ENCODE measurements at regions not wholly inside any gene's neighbourhood (a gene's known extent, or its start where the extent isn't known, plus 50 kb on each side); places are given as distances from the start of the nearest gene placed in this dataset.

DNA sequence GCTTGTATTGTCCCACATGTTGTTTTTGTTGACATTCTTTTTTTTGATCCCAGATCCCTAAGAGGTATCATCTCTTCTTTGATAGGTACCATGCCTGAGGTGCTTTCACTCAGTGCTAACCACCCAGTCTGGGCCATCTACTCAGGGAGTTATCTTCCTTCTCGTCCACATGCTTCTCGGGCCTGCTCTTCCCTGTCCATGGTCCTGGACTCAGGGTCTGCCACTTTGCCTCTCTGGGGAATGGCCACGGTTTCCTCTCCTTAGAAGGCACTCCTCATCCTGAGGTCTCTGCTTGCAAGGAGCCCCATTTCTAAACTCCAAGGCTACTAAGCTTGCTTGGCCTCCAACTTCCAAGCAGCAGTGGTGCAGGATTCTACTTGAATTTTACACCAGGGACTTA lies 227.0 kb upstream of the NCAM1 start:
- ATAC-seq (replicated peaks) (no peak), DNase-seq (no peak)
- peaks cover 0 to 3% of the 10 kb centered on the region in 2 donors for H3K27me3 Mint-ChIP-seq
- no peak overlapping the region for H3K27ac Mint-ChIP-seq
- no peak overlapping the region for H3K4me3 Mint-ChIP-seq
- no peaks in the 10 kb centered on the region for H3K4me1 Mint-ChIP-seq
- H3K9me3 Mint-ChIP-seq: peaks cover 6 to 8% of the 10 kb centered on the region in 2 donors
- H3K36me3 Mint-ChIP-seq: no peaks in the 10 kb centered on the region

- H3K9me3 Mint-ChIP-seq: peaks cover 7 to 8% of the 10 kb centered on the region in 2 donors
- no peak for DNase-seq
- no peaks in the 10 kb centered on the region for H3K4me1 Mint-ChIP-seq
- no peak overlapping the region for H3K27ac Mint-ChIP-seq
- no peak for ATAC-seq (replicated peaks)
- no peak overlapping the region for H3K4me3 Mint-ChIP-seq
- no peaks in the 10 kb centered on the region for H3K36me3 Mint-ChIP-seq
- H3K27me3 Mint-ChIP-seq: peaks cover 0 to 3% of the 10 kb centered on the region in 2 donors
Observed at GRCh38 chr11:112735470-112735869, 225.8 kb upstream of the NCAM1 start.

DNA sequence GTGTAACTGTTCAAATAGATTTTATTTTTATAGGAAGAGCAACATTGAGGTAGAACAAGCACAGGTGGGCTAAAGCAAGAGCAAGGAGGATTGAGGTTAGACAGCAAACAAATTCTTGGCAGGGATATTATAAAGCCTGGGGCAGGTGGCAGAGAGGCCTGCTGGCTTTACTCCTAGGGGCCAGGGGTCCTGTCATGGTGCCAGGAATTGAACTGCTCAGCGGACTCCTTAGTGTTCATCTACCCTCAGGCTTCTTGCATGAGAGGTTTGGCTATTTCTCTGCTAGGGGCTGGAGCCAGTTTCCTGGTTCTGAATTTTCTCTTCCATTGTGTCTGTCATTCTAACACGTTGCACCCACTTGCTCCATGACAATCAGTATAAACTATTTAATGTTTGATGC lies 217.2 kb upstream of the NCAM1 start:
- no peaks in the 10 kb centered on the region for H3K4me1 Mint-ChIP-seq
- H3K27ac Mint-ChIP-seq: no peak overlapping the region
- ATAC-seq (replicated peaks) (no peak), DNase-seq (no peak)
- H3K4me3 Mint-ChIP-seq: no peak overlapping the region
- peaks cover 3% of the 10 kb centered on the region in 2 donors for H3K9me3 Mint-ChIP-seq
- no peaks in the 10 kb centered on the region for H3K36me3 Mint-ChIP-seq
- H3K27me3 Mint-ChIP-seq: peaks cover 12 to 21% of the 10 kb centered on the region in 2 donors

- Mint-ChIP-seq H3K9me3 (peaks cover 2 to 3% of the 10 kb centered on the region in 2 donors), H3K36me3 (no peaks in the 10 kb centered on the region), H3K4me1 (no peaks in the 10 kb centered on the region), H3K27ac (no peak overlapping the region), H3K27me3 (peaks cover 12 to 21% of the 10 kb centered on the region in 2 donors), H3K4me3 (no peak overlapping the region)
- DNase-seq: no peak
- no peak for ATAC-seq (replicated peaks)
Observed at GRCh38 chr11:112745973-112746372, 215.2 kb upstream of the NCAM1 start.

DNA sequence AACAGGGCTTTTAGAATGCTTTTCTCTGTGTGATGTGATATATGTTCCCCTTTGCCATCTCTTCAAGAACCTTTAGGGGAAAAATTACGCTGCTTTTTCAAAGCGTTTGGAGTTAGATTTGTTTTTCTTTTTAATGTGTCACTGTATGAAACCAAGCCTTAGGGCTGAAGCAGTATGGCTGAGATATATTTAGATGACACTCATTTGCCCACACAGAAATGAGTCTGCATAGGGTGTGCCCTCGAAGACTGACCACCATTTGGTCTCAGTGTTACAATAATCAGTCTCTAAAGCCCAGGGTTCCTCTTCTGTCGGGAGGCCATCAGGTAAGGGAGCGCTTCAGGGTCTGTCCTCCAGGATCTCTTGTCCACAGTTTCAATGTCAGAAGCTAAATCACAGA lies 213.0 kb upstream of the NCAM1 start:
- Mint-ChIP-seq H3K9me3 (peaks cover 2 to 3% of the 10 kb centered on the region in 2 donors), H3K4me3 (no peak overlapping the region), H3K27me3 (peaks cover 12 to 18% of the 10 kb centered on the region in 2 donors), H3K27ac (no peak overlapping the region), H3K4me1 (no peaks in the 10 kb centered on the region), H3K36me3 (no peaks in the 10 kb centered on the region)
- ATAC-seq (replicated peaks): no peak
- no peak for DNase-seq

- H3K27ac Mint-ChIP-seq: no peak overlapping the region
- H3K27me3 Mint-ChIP-seq: peaks cover 12 to 16% of the 10 kb centered on the region in 2 donors
- no peaks in the 10 kb centered on the region for H3K4me1 Mint-ChIP-seq
- no peak for ATAC-seq (replicated peaks)
- no peak for DNase-seq
- no peaks in the 10 kb centered on the region for H3K36me3 Mint-ChIP-seq
- no peak overlapping the region for H3K4me3 Mint-ChIP-seq
- peaks cover 2 to 3% of the 10 kb centered on the region in 2 donors for H3K9me3 Mint-ChIP-seq
Observed at GRCh38 chr11:112748713-112749543, 212.3 kb upstream of the NCAM1 start.

- H3K4me1 Mint-ChIP-seq: no peaks in the 10 kb centered on the region
- no peak overlapping the region for H3K27ac Mint-ChIP-seq
- ATAC-seq (replicated peaks) (no peak), DNase-seq (no peak)
- no peak overlapping the region for H3K4me3 Mint-ChIP-seq
- H3K27me3 Mint-ChIP-seq: peaks cover 2 to 6% of the 10 kb centered on the region in 2 donors
- no peaks in the 10 kb centered on the region for H3K9me3 Mint-ChIP-seq
- H3K36me3 Mint-ChIP-seq: no peaks in the 10 kb centered on the region
Observed at GRCh38 chr11:112751329-112751728, 209.9 kb upstream of the NCAM1 start.

DNA sequence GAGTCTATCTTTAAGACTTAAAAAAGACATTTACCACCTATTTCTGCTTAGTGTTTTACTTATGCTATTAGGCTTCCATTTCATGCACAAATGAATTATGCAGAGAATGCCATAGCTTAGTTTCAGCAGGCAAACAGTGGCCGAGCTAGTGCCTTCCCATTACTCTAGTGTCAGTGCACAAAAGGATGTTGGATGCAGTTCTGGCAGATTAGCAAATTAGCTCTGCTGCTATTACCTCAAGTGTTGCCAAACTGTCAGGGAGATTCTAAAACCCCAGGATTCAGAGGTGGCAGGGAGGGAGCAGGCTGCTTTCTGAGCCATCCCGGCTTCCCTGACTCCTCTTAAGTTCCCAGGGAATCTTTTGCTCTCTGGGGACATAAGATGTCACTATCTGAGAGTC lies 209.4 kb upstream of the NCAM1 start:
- H3K36me3 Mint-ChIP-seq: no peaks in the 10 kb centered on the region
- peaks cover 0 to 6% of the 10 kb centered on the region in 2 donors for H3K27me3 Mint-ChIP-seq
- H3K27ac Mint-ChIP-seq: no peak overlapping the region
- H3K4me3 Mint-ChIP-seq: no peak overlapping the region
- no peak for ATAC-seq (replicated peaks)
- DNase-seq: no peak
- no peaks in the 10 kb centered on the region for H3K4me1 Mint-ChIP-seq
- no peaks in the 10 kb centered on the region for H3K9me3 Mint-ChIP-seq

DNA sequence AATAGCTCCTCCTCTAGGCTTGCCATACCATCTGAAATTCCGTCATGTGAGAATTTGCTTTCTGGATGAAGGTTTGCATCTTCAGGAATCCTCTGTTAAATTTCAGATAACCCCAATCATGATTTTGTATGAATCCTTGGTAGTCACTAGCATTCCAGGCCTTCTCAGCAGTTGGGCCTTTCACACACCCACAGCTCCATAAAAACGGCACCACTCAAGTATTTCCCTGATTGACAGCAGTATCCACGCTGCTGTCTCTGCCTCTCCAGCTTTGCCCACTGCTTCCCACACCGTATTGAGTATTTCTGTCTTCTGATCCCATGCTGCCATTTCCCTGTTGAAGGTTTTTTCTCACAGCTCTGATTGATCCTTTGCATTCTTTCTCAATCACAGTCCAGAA lies 208.7 kb upstream of the NCAM1 start:
- Mint-ChIP-seq H3K27me3 (peaks cover 0 to 4% of the 10 kb centered on the region in 2 donors), H3K27ac (no peak overlapping the region), H3K4me1 (no peaks in the 10 kb centered on the region), H3K4me3 (no peak overlapping the region), H3K36me3 (no peaks in the 10 kb centered on the region), H3K9me3 (no peaks in the 10 kb centered on the region)
- DNase-seq (no peak), ATAC-seq (replicated peaks) (no peak)

- Mint-ChIP-seq H3K27me3 (no peaks in the 10 kb centered on the region), H3K4me3 (no peak overlapping the region), H3K9me3 (no peaks in the 10 kb centered on the region), H3K36me3 (no peaks in the 10 kb centered on the region), H3K4me1 (no peaks in the 10 kb centered on the region), H3K27ac (no peak overlapping the region)
- DNase-seq: no peak
- no peak for ATAC-seq (replicated peaks)
Observed at GRCh38 chr11:112753706-112754105, 207.5 kb upstream of the NCAM1 start.

GRCh38 chr11:112759418-112759817 lies 201.8 kb upstream of the NCAM1 start:
- Mint-ChIP-seq H3K27me3 (peaks cover 0 to 8% of the 10 kb centered on the region in 2 donors), H3K36me3 (no peaks in the 10 kb centered on the region), H3K4me1 (no peaks in the 10 kb centered on the region), H3K9me3 (peaks cover 0 to 1% of the 10 kb centered on the region in 2 donors), H3K27ac (no peak overlapping the region), H3K4me3 (no peak overlapping the region)
- DNase-seq: no peak
- ATAC-seq (replicated peaks): no peak

- Mint-ChIP-seq H3K27me3 (peaks cover 0 to 8% of the 10 kb centered on the region in 2 donors), H3K36me3 (no peaks in the 10 kb centered on the region), H3K4me3 (no peak overlapping the region), H3K27ac (no peak overlapping the region), H3K4me1 (no peaks in the 10 kb centered on the region), H3K9me3 (peaks cover 0 to 3% of the 10 kb centered on the region in 2 donors)
- ATAC-seq (replicated peaks) (no peak), DNase-seq (no peak)
Observed at GRCh38 chr11:112760396-112761059, 200.7 kb upstream of the NCAM1 start.

GRCh38 chr11:112761911-112762706 lies 199.1 kb upstream of the NCAM1 start:
- DNase-seq (no peak), ATAC-seq (replicated peaks) (no peak)
- Mint-ChIP-seq H3K27ac (no peak overlapping the region), H3K4me1 (no peaks in the 10 kb centered on the region), H3K36me3 (no peaks in the 10 kb centered on the region), H3K27me3 (peaks cover 0 to 8% of the 10 kb centered on the region in 2 donors), H3K4me3 (no peak overlapping the region), H3K9me3 (peaks cover 0 to 3% of the 10 kb centered on the region in 2 donors)

DNA sequence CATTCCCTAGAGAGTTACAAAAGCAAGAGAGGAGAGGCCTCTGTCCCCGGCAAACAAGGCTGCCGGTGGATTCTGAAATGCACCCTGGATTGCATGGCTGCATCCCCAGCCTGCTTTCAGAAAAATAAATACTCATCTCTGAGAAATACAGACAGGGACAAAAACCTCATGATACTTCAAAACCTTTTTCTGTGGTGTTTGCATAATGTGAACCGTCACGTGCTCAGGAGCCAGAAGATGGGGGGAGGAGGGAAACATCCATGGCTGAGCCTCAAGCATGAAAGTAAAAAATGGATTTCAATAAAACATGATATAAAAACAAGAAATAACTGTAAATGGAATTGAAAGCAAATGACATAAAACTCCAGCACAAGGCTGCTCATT lies 198.5 kb upstream of the NCAM1 start:
- H3K4me1 Mint-ChIP-seq: no peaks in the 10 kb centered on the region
- DNase-seq (no peak), ATAC-seq (replicated peaks) (no peak)
- H3K36me3 Mint-ChIP-seq: no peaks in the 10 kb centered on the region
- peaks cover 0 to 3% of the 10 kb centered on the region in 2 donors for H3K9me3 Mint-ChIP-seq
- no peak overlapping the region for H3K4me3 Mint-ChIP-seq
- peaks cover 0 to 8% of the 10 kb centered on the region in 2 donors for H3K27me3 Mint-ChIP-seq
- no peak overlapping the region for H3K27ac Mint-ChIP-seq
